ENCODE measurements at regions not wholly inside any gene's neighbourhood (a gene's known extent, or its start where the extent isn't known, plus 50 kb on each side); places are given as distances from the start of the nearest gene placed in this dataset.

GRCh38 chr2:189302274-189302948 is 122.8 kb upstream of the COL5A2 start:
- Histone ChIP-seq H3K27me3 (no peaks in the 10 kb centered on the region), H3K27ac (replicated peaks in 1 of 4) (no peak overlapping the region), H3K9me3 (no peaks in the 10 kb centered on the region), H3K4me3 (no peak overlapping the region), H3K4me1 (no peaks in the 10 kb centered on the region), H3K36me3 (no peaks in the 10 kb centered on the region)
- TF ChIP-seq POLR2A (IDR thresholded peaks at IDR 0.05; ENCODE audit: low read depth) (no peak), EP300 (IDR thresholded peaks at IDR 0.05) (no peak), POLR2AphosphoS5 (IDR thresholded peaks at IDR 0.05) (no peak), CTCF (IDR thresholded peaks at IDR 0.05) (no peak)
- intact Hi-C loops (cut with DNase I), result no loop called here
- 86% methylated on average over 5 of the region's 5 CpGs for WGBS
- no peak for DNase-seq (ENCODE audit: extremely low spot score)

GRCh38 chr2:189304360-189304759 is 124.8 kb upstream of the COL5A2 start:
- intact Hi-C loops (cut with DNase I), result no loop called here
- H3K4me3 ChIP-seq, result no peak overlapping the region
- H3K4me1 ChIP-seq, result no peaks in the 10 kb centered on the region
- no peaks in the 10 kb centered on the region for H3K9me3 ChIP-seq
- DNase-seq (ENCODE audit: extremely low spot score), result no peak
- H3K27me3 ChIP-seq, result no peaks in the 10 kb centered on the region
- 79% methylated on average over 2 of the region's 2 CpGs for WGBS
- TF ChIP-seq EP300 (IDR thresholded peaks at IDR 0.05), result no peak
- no peak for TF ChIP-seq POLR2AphosphoS5 (IDR thresholded peaks at IDR 0.05)
- no peak for TF ChIP-seq CTCF (IDR thresholded peaks at IDR 0.05)
- TF ChIP-seq POLR2A (IDR thresholded peaks at IDR 0.05; ENCODE audit: low read depth), result no peak
- H3K27ac ChIP-seq (replicated peaks in 1 of 4), result no peak overlapping the region
- no peaks in the 10 kb centered on the region for H3K36me3 ChIP-seq

GRCh38 chr2:189305291-189305943 is 125.9 kb upstream of the COL5A2 start:
- DNase-seq (ENCODE audit: extremely low spot score), result no peak
- no peak overlapping the region for H3K4me3 ChIP-seq
- H3K9me3 ChIP-seq, result no peaks in the 10 kb centered on the region
- H3K27me3 ChIP-seq, result no peaks in the 10 kb centered on the region
- no peak overlapping the region for H3K27ac ChIP-seq (replicated peaks in 1 of 4)
- intact Hi-C loops (cut with DNase I), result no loop called here
- no peaks in the 10 kb centered on the region for H3K4me1 ChIP-seq
- TF ChIP-seq POLR2AphosphoS5 (IDR thresholded peaks at IDR 0.05), result no peak
- TF ChIP-seq POLR2A (IDR thresholded peaks at IDR 0.05; ENCODE audit: low read depth), result no peak
- TF ChIP-seq EP300 (IDR thresholded peaks at IDR 0.05), result no peak
- TF ChIP-seq CTCF (IDR thresholded peaks at IDR 0.05), result no peak
- no peaks in the 10 kb centered on the region for H3K36me3 ChIP-seq
- 84% methylated on average over 3 of the region's 3 CpGs for WGBS

- Histone ChIP-seq H3K9me3 (no peaks in the 10 kb centered on the region), H3K27me3 (no peaks in the 10 kb centered on the region), H3K36me3 (no peaks in the 10 kb centered on the region), H3K4me3 (no peak overlapping the region), H3K4me1 (no peaks in the 10 kb centered on the region), H3K27ac (replicated peaks in 1 of 4) (no peak overlapping the region)
- no peak for DNase-seq (ENCODE audit: extremely low spot score)
- intact Hi-C loops (cut with DNase I), result no loop called here
- TF ChIP-seq POLR2A (IDR thresholded peaks at IDR 0.05; ENCODE audit: low read depth) (no peak), EP300 (IDR thresholded peaks at IDR 0.05) (no peak), CTCF (IDR thresholded peaks at IDR 0.05) (no peak), POLR2AphosphoS5 (IDR thresholded peaks at IDR 0.05) (no peak)
- 100% methylated on average over 2 of the region's 2 CpGs for WGBS
These were observed 127.0 kb upstream of the COL5A2 start for GRCh38 chr2:189306525-189306924.

All from esophagus muscularis mucosa (tissue), 4 donors.